ENCODE measurements at regions not wholly inside any gene's neighbourhood (a gene's known extent, or its start where the extent isn't known, plus 50 kb on each side); places are given as distances from the start of the nearest gene placed in this dataset.
"Not testable (repeated sequence)": the region's sequence is repeated elsewhere in the genome, so short reads cannot be mapped to it uniquely, and the experiment has no call there.

DNA sequence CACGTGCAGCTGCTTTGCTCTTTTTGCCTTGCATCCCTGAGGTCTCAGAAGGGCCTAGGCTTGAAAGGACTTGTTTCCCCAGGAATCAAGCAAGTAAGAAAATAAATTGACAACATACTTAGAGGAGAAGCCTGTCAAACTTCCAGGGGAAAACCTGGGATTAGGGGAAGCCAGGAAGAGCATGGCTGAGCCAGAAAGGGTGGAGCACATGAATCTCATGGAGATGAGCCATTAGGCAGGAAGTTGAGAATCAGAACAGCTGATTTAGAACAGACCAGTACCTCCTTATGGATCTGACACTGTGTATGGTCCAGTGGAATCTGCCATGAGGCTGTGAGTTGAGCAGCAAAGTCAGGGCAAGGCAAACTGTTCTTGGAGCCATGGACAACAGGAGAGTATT lies 511.0 kb downstream of the RPIA start:
- TF ChIP-seq CTCF (IDR thresholded peaks at IDR 0.05); ZNF416 (CRISPR knock-in tag; IDR thresholded peaks at IDR 0.05): not testable (repeated sequence)
